ENCODE measurements at regions not wholly inside any gene's neighbourhood (a gene's known extent, or its start where the extent isn't known, plus 50 kb on each side); places are given as distances from the start of the nearest gene placed in this dataset.
"Not testable (repeated sequence)": the region's sequence is repeated elsewhere in the genome, so short reads cannot be mapped to it uniquely, and the experiment has no call there.

GRCh38 chr1:213417225-213417820, 366.3 kb downstream of the RPS6KC1 start:
- no peak for DNase-seq (ENCODE audit: low spot score)

GRCh38 chr1:213417846-213418245, 366.8 kb downstream of the RPS6KC1 start:
- DNase-seq (ENCODE audit: low spot score), result no peak

DNA sequence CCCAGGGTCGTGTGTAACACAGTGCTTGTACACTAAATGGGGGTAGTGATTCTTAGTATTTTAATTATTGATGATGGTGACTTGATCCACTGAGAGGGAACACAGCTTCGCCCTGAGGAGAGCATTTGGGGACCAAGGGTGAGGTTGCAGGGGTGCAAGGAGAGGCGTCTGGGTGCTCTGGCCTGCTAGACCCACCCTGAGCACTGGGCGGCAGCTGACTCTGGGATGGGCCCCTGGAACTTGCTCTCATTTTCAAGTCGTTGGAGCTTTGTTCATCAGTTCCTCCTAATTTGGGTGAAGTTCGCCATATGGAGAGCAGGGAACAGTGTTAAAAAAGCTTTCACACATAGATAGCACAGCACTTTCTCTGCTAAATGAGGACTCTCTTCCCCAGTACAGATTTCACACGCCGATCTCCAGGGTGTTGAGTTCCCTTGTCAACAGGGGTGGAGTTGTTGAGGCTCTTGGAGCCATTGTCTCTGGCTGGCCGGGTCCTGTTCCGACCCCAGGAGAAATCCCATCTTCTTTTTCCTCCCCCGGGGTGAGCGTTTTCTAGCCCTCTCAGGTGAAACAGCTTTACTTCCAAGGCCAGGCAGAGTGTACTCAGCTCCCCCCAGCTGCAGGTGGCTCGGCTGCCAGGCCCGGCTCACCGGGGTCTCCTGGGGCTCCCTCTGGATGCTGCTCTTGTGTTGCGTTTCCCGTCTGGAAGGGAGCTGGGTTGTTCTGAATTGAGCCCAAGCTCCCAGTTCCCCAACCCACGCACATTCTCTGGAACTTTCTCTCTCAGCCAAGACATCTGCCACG, 367.4 kb downstream of the RPS6KC1 start:
- DNase-seq (ENCODE audit: low spot score), result peak; percentile 27

- DNase-seq (ENCODE audit: low spot score), result no peak
These were observed 368.5 kb downstream of the RPS6KC1 start for GRCh38 chr1:213419401-213420030.

GRCh38 chr1:213421178-213421577, 370.1 kb downstream of the RPS6KC1 start:
- DNase-seq (ENCODE audit: low spot score), result not testable (repeated sequence)

- no peak for DNase-seq (ENCODE audit: low spot score)
These were observed 372.0 kb downstream of the RPS6KC1 start for GRCh38 chr1:213423041-213423440.

DNA sequence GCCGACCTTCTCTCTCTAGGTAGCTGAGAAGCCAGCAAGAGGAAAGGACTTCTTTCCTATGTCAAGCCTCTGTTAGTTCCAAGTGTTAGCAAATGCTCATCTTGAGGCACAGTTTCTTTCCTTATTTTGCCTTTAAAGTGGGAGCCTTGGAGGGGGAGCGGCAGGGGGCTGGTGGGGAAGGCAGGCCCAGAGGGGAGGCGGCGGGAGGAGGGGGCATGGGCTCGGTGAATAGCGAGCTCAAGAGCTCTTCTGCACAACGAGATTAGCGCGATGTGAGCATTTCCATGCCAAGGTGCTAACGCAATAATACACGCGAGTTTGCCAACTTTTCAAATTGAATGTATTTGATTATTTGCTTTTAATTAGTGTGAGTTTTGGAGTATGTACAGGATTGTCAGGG, 372.6 kb downstream of the RPS6KC1 start:
- no peak for DNase-seq (ENCODE audit: low spot score)

GRCh38 chr1:213425376-213426030, 374.5 kb downstream of the RPS6KC1 start:
- no peak for DNase-seq (ENCODE audit: low spot score)

DNA sequence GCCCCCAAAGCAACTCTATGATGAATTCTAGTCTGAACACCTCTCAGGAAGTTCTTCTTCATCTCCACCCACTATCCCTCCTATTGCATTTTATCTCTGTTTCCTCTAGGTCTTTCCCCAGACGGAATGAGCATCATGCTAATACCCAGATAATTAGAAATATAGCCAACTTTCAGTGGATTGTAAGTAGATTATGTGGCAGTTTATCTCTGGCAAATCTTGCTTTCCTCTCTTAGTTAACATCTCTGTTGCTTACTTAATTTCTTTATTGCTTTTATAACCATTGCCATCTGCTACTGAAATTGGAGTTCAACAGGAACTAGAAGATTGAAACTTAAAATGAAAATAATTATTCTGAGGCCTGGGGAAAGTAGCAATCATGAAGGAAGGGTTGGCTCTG, 378.6 kb downstream of the RPS6KC1 start:
- no peak for DNase-seq (ENCODE audit: low spot score)

DNA sequence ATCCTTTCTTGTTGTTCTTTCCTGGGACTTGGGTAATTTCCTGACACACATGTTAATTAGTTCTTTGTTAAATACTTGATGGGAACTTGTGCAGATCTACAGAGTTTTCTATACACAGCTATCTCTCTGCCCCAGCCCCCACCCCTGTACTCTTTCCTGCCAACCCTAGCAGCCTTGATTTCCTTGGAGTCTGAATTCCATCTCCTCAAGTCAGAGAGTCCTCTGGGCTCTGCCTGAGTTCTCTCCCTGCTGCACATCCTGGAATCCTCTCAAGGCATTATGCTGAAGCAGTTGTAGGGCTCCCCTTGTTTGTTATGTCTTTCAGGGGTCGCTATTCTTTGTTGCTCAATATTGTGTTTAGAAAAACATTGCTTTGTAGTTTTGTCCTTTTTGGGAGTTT, 384.7 kb downstream of the RPS6KC1 start:
- DNase-seq (ENCODE audit: low spot score), result no peak

- DNase-seq (ENCODE audit: low spot score), result no peak
These were observed 387.3 kb downstream of the RPS6KC1 start for GRCh38 chr1:213438339-213438738.

DNA sequence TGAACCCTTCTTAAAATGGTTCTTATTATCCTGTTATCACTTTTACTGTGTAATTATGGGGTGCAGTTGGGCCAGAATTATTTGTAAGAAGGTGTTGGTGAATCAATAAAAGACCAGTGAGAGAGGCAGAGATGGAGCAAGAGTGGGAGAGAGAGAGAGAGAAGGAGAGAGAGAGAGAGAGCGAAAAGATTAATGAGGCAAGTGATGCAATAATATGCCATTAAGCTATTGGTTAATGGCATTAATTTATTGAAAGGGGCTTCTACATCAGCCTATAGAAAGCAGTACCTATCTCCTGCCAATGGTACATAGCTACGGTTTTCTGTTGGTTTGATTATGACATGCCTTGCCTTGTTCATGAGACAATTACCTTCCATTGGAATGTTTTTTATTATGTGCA, 388.7 kb downstream of the RPS6KC1 start:
- no peak for DNase-seq (ENCODE audit: low spot score)

GRCh38 chr1:213440766-213441165, 389.7 kb downstream of the RPS6KC1 start:
- DNase-seq (ENCODE audit: low spot score), result no peak

DNA sequence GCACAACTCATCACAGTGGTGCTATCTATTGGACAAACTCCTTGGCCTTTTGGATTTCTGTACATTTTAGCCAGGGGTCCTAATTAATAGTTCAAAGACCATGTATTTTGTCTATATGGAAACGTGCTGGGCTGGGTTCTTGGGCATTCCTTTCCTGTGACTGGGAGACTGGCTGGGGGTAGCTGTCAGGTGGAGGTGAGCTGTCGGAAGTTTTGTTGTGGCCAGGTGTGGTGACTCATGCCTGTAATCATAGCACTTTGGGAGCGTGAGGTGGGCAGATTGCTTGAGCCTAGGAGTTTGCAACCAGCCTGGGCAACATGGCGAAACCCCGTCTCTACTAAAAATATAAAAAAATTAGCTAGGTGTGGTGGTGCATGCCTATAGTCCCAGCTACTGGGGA, 392.4 kb downstream of the RPS6KC1 start:
- DNase-seq (ENCODE audit: low spot score), result no peak

DNA sequence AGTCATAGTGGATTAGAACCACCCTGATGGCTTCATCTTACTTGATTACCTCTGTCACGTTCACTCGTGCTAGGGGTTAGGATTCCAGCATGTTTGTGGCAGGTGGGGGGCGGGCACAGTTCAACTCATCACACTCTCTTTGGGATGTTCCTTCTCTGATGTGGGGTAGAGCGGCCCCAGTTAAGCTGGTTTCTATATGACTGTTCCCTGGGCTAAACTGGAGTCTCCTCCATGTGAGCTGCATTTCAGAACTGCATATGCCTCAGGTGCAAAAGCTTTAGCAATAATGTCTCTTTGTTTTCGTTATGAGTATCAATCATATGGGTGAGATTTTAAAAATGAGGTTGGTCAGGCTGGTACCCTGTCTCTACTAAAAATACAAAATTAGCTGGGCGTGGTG, 393.2 kb downstream of the RPS6KC1 start:
- DNase-seq (ENCODE audit: low spot score), result no peak

DNA sequence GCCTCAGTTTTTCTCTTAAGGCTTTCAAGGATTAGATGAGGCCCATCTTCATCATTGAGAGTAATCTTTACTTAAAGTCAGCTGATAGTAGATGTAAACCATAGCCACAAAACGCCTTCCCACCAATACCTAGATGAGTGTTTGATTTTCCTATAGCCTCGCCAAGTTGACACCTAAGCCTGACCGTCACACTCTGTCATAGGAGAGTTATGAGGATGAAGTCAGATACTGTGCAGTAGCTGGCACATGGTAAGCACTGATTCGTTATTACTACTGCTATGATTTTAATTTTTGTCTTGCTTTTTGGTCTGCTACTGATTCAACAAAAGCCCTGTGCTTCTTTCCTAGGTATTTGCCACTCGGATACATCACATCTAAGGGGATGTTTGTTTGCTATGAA, 395.5 kb downstream of the RPS6KC1 start:
- no peak for DNase-seq (ENCODE audit: low spot score)

DNA sequence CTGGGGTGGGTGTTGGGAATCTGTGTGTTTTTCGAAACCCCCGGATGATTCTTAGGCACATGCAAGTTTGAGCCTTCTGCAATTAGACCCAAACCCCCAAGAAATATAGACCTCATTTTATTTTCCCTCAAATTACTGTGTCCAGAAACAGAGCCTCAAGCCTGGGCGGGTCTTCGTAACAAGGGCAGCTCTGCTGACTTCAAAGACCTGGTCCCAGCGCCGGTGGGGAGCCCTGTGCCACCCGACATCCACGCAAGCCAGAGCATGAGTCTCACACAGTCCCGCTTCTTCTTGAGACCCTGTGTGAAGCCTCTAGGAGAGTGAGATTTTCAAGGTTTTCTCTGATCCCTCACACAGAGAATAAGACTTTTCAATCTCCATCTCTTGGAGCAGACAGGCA, 397.3 kb downstream of the RPS6KC1 start:
- DNase-seq (ENCODE audit: low spot score), result no peak

GRCh38 chr1:213448776-213449175, 397.7 kb downstream of the RPS6KC1 start:
- DNase-seq (ENCODE audit: low spot score), result no peak

GRCh38 chr1:213452501-213452900, 401.5 kb downstream of the RPS6KC1 start:
- no peak for DNase-seq (ENCODE audit: low spot score)

GRCh38 chr1:213457186-213457585, 406.1 kb downstream of the RPS6KC1 start:
- peak; percentile 18 for DNase-seq (ENCODE audit: low spot score)

DNA sequence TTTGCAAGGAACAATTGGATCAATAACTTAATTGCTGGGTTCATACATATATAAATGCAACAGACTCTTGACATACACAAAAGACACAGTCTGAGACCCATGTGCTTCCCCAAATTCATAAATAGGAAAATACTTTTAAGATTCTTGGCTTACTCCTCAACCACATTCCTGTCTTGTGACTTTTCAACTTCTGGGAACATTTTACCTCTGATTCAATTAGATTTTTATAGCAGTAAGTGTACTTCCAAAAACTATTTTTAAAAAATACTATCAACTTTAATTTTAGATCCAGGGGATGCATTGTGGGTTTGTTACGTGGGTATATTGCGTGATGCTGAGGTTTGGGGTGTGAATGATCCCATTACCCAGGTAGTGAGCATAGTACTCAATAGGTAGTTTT, 406.7 kb downstream of the RPS6KC1 start:
- DNase-seq (ENCODE audit: low spot score), result no peak

GRCh38 chr1:213462374-213462773, 411.3 kb downstream of the RPS6KC1 start:
- DNase-seq (ENCODE audit: low spot score), result not testable (repeated sequence)
